Neuronal stem cell (in vitro differentiated cells): ENCODE measurements at regions not wholly inside any gene's neighbourhood (a gene's known extent, or its start where the extent isn't known, plus 50 kb on each side); places are given as distances from the start of the nearest gene placed in this dataset.

Experiments used
- DNase-seq: peaks from one replicate; pipeline ENCODE4 v3.0.0-alpha.2; 2013; ENCODE audit warnings: low spot score
- H2AFZ ChIP-seq: one replicate; pipeline ENCODE4 v1.6.1; 2013; ENCODE audit warnings: mild to moderate bottlenecking, low read length, inconsistent platforms
- H2AK5ac ChIP-seq: 2 replicates; pipeline ENCODE4 v1.6.1; 2013; ENCODE audit warnings: low read depth, mild to moderate bottlenecking, inconsistent platforms, low read length, moderate library complexity, mixed read lengths
- H2BK120ac ChIP-seq: 2 replicates; pipeline ENCODE4 v1.6.1; 2013; ENCODE audit warnings: low read depth, mild to moderate bottlenecking, inconsistent platforms, low read length, moderate library complexity, mixed read lengths
- H2BK12ac ChIP-seq: one replicate; pipeline ENCODE4 v1.6.1; 2013; ENCODE audit warnings: low read length, inconsistent platforms
- H2BK15ac ChIP-seq: 2 replicates; pipeline ENCODE4 v1.6.1; 2013; ENCODE audit warnings: mild to moderate bottlenecking, low read length, inconsistent platforms, mixed read lengths
- H2BK5ac ChIP-seq: one replicate; pipeline ENCODE4 v1.6.1; 2013; ENCODE audit warnings: inconsistent platforms, mild to moderate bottlenecking, low read length, moderate library complexity
- H3K14ac ChIP-seq: one replicate; pipeline ENCODE4 v1.6.1; 2013; ENCODE audit warnings: low read length, inconsistent platforms
- H3K18ac ChIP-seq: 2 replicates; pipeline ENCODE4 v1.6.1; 2013; ENCODE audit warnings: low read length, inconsistent platforms
- H3K23ac ChIP-seq: 2 replicates; pipeline ENCODE4 v1.6.1; 2013; ENCODE audit warnings: low read depth, mild to moderate bottlenecking, mixed read lengths, low read length, inconsistent platforms; ENCODE audit not compliant: poor library complexity
- H3K27ac ChIP-seq: replicated peaks from 3 replicates; pipeline ENCODE4 v1.5.1; 2013; ENCODE audit warnings: low read length, inconsistent platforms
- H3K27me3 ChIP-seq, 3 experiments: 2 replicates each; pipeline ENCODE4 v1.6.1; 2013; ENCODE audit warnings: low read length in 3 of 3, mild to moderate bottlenecking in 2 of 3, inconsistent platforms in 1 of 3, low read depth in 1 of 3, mixed read lengths in 1 of 3, moderate library complexity in 1 of 3; ENCODE audit not compliant: control insufficient read depth in 3 of 3, insufficient read depth in 3 of 3
- H3K36me3 ChIP-seq, 2 donors: replicated peaks in 1 of 2; 2 replicates each; pipeline ENCODE4 v1.6.1; 2013; ENCODE audit warnings: low read length in 2 of 2; ENCODE audit not compliant: control insufficient read depth in 2 of 2, insufficient read depth in 2 of 2
- H3K4ac ChIP-seq: 2 replicates; pipeline ENCODE4 v1.6.1; 2013; ENCODE audit warnings: inconsistent platforms, mild to moderate bottlenecking, low read length, moderate library complexity
- H3K4me1 ChIP-seq, 2 donors: 1 replicate in 1 of 2; 2 replicates in 1 of 2; pipeline ENCODE4 v1.6.1; 2013; ENCODE audit warnings: low read length in 2 of 2, low read depth in 1 of 2; ENCODE audit not compliant: control insufficient read depth in 2 of 2, insufficient read depth in 1 of 2
- H3K4me2 ChIP-seq: one replicate; pipeline ENCODE4 v1.6.1; 2013; ENCODE audit warnings: mild to moderate bottlenecking, low read length, inconsistent platforms; ENCODE audit not compliant: insufficient read depth, poor library complexity, severe bottlenecking
- H3K4me3 ChIP-seq, 2 donors: 2 replicates each; pipeline ENCODE4 v1.5.1; 2013; ENCODE audit warnings: low read length in 2 of 2, mild to moderate bottlenecking in 2 of 2, inconsistent platforms in 1 of 2, moderate library complexity in 1 of 2
- H3K79me1 ChIP-seq: one replicate; pipeline ENCODE4 v1.6.1; 2013; ENCODE audit warnings: low read depth, mild to moderate bottlenecking, inconsistent platforms, low read length, moderate library complexity
- H3K9ac ChIP-seq: one replicate; pipeline ENCODE4 v1.6.1; 2013; ENCODE audit warnings: mild to moderate bottlenecking, low read depth, low read length, inconsistent platforms; ENCODE audit not compliant: poor library complexity
- H3K9me3 ChIP-seq, 2 donors: replicated peaks in 1 of 2; 2 replicates each; pipeline versions ENCODE3 to v1.6.1; 2013; ENCODE audit warnings: low read length in 2 of 2, mild to moderate bottlenecking in 2 of 2, inconsistent platforms in 1 of 2, low read depth in 1 of 2, mixed read lengths in 1 of 2, moderate library complexity in 1 of 2; ENCODE audit not compliant: control insufficient read depth in 2 of 2, insufficient read depth in 1 of 2
- H4K8ac ChIP-seq: one replicate; pipeline ENCODE4 v1.6.1; 2013; ENCODE audit warnings: low read depth, mild to moderate bottlenecking, inconsistent platforms, low read length, moderate library complexity
- H4K91ac ChIP-seq: one replicate; pipeline ENCODE4 v1.6.1; 2013; ENCODE audit warnings: low read length, low read depth, mild to moderate bottlenecking, inconsistent platforms; ENCODE audit not compliant: poor library complexity
- WGBS, 2 donors: extraction: QIAGEN DNeasy Blood & Tissue Kit; methylation state at CpG; one replicate each; pipeline ENCODE4 v1.1.7; 2013; ENCODE audit warnings: missing lambda C conversion rate in 2 of 2, mixed read lengths in 1 of 2; ENCODE audit not compliant: insufficient read length in 2 of 2, insufficient replicate concordance in 1 of 2; ENCODE audit errors: extremely low coverage in 2 of 2; 5-methylcytosine and 5-hydroxymethylcytosine counted together

DNA sequence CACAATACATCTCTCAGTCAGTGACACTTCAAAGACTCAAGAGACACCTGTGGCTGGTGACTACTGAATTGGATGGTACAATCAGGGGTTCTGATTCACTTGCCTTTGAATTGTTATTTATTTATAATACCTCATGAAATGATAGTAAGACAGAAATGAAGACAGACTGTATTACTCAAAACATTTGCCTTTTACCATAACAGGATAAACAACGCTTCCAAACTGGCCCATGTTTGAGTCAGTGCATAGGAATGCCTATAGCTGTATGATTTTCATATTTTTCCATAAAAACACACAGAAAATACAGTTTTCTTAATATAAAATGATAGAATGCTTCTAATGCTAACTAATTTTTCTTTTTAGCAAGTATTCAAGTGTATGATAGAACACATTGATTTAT lies 59.5 kb upstream of the FGF14 start:
- Histone ChIP-seq H3K9ac (no peak overlapping the region), H4K8ac (no peak overlapping the region), H3K27ac (no peak overlapping the region), H2BK15ac (no peak overlapping the region), H2AK5ac (no peak overlapping the region), H3K36me3 (no peaks in the 10 kb centered on the region), H3K4ac (no peak overlapping the region), H3K14ac (no peak overlapping the region), H4K91ac (no peak overlapping the region), H2BK120ac (no peak overlapping the region), H2BK12ac (no peak overlapping the region), H3K4me1 (peaks cover 0 to 2% of the 10 kb centered on the region in 2 donors), H2AFZ (no peak overlapping the region), H3K79me1 (no peaks in the 10 kb centered on the region), H3K4me3 (no peak overlapping the region), H3K9me3 (peaks cover 0 to 7% of the 10 kb centered on the region in 2 donors), H3K4me2 (no peak overlapping the region), H2BK5ac (no peak overlapping the region), H3K18ac (no peak overlapping the region), H3K23ac (no peak overlapping the region), H3K27me3 (no peaks in the 10 kb centered on the region)
- no peak for DNase-seq
- WGBS, 2 donors: no CpG with 5 or more reads among the region's 1 CpG

DNA sequence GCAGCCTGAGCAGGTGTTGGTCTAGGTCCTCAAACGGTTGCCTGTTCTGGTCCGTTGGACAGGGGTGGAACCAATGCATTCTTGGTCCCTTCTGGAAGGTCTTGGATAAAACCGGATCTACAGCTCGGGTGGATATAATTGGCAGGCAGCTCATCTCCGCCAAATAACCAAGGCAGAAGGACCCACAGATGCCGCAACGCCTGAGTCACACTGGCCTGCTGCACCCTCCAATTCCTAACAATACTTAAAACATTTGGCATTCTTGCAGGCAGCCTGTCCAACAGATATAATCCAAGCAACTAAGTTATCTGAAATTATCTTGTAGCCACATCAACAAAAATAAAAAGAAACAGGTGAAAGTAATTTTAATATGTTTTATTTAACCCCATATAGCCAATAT lies 59.0 kb upstream of the FGF14 start:
- Histone ChIP-seq H2BK5ac (no peak overlapping the region), H2BK120ac (no peak overlapping the region), H3K27ac (no peak overlapping the region), H3K14ac (no peak overlapping the region), H3K9ac (no peak overlapping the region), H3K4me3 (no peak overlapping the region), H3K79me1 (no peaks in the 10 kb centered on the region), H3K18ac (no peak overlapping the region), H4K91ac (no peak overlapping the region), H3K4ac (no peak overlapping the region), H3K4me1 (peaks cover 0 to 2% of the 10 kb centered on the region in 2 donors), H3K27me3 (no peaks in the 10 kb centered on the region), H3K9me3 (peaks cover 0 to 7% of the 10 kb centered on the region in 2 donors), H2AK5ac (no peak overlapping the region), H4K8ac (no peak overlapping the region), H3K23ac (no peak overlapping the region), H3K36me3 (no peaks in the 10 kb centered on the region), H2AFZ (no peak overlapping the region), H3K4me2 (no peak overlapping the region), H2BK15ac (no peak overlapping the region), H2BK12ac (no peak overlapping the region)
- WGBS, 2 donors: no CpG with 5 or more reads among the region's 7 CpGs
- DNase-seq: no peak

DNA sequence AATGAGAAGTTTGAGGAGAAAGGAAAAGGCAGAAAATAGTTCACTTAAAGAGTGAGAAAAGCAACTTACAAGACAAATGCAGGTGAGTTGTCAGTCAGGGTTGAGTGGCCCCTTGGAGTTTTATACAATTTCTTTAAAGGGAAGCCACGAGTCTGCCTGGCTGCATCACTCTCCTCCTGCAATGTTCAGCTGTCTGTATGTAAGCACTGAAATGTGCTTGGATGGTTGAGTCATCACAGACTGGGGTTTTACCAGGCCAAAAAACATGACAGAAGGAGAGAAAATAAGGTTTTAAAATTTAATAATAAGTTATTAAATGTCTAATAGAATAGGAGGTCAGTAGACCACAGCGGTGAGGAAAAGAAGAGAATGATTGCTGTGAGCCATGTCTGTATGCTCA lies 51.0 kb upstream of the FGF14 start:
- Histone ChIP-seq H3K27me3 (no peaks in the 10 kb centered on the region), H3K23ac (no peak overlapping the region), H3K36me3 (no peaks in the 10 kb centered on the region), H3K27ac (no peak overlapping the region), H3K9ac (no peak overlapping the region), H2AFZ (no peak overlapping the region), H2BK12ac (no peak overlapping the region), H3K4me2 (no peak overlapping the region), H3K4me1 (peaks cover 0 to 2% of the 10 kb centered on the region in 2 donors), H3K14ac (no peak overlapping the region), H3K79me1 (no peaks in the 10 kb centered on the region), H3K4me3 (no peak overlapping the region), H2BK120ac (no peak overlapping the region), H3K4ac (no peak overlapping the region), H2BK15ac (no peak overlapping the region), H3K9me3 (no peaks in the 10 kb centered on the region), H2BK5ac (no peak overlapping the region), H4K91ac (no peak overlapping the region), H4K8ac (no peak overlapping the region), H2AK5ac (no peak overlapping the region), H3K18ac (no peak overlapping the region)
- DNase-seq: no peak
- 100% methylated on average over 1 of the region's 2 CpGs; no CpG with 5 or more reads in 1 of the 2 donors for WGBS, 2 donors
